MCF 10A (cell line): ENCODE measurements at regions not wholly inside any gene's neighbourhood (a gene's known extent, or its start where the extent isn't known, plus 50 kb on each side); places are given as distances from the start of the nearest gene placed in this dataset.
A peak's percentile ranks its signal among the peaks of the same experiment; 100 is the strongest.

Source experiments
- BruUV-seq: library from RNA; stranded (reverse); fragments of 400-500 nt; replicated peaks from 2 replicates; lab custom pipeline; 2021; lab: Mats Ljungman, UMichigan
- CTCF ChIA-PET: fragments of 300-600 bp; sonication (Branson Sonifier 250); formaldehyde crosslinking; extraction: SDS; loops from one replicate; lab custom pipeline; 2021; ENCODE audit warnings: antibody characterized with exemption, inconsistent platforms; lab: Yijun Ruan, JAX
- POLR2A ChIA-PET: fragments of 300-600, 350-650 bp; sonication (Branson Sonifier 250); formaldehyde crosslinking; extraction: SDS; loops from one replicate; lab custom pipeline; 2020; ENCODE audit warnings: antibody characterized with exemption, inconsistent platforms; lab: Yijun Ruan, JAX
- DNase-seq: peaks from one replicate; pipeline ENCODE4 v3.0.0-alpha.2; 2018; ENCODE audit not compliant: unreplicated experiment
- H3K27ac Mint-ChIP-seq: one replicate; pipeline ENCODE4 v1.8.0; 2022; ENCODE audit warnings: mild to moderate bottlenecking, low read depth, mixed read lengths; ENCODE audit not compliant: unreplicated experiment
- H3K27me3 Mint-ChIP-seq: one replicate; pipeline ENCODE4 v1.8.0; 2022; ENCODE audit warnings: mixed read lengths; ENCODE audit not compliant: insufficient read depth, unreplicated experiment
- H3K36me3 Mint-ChIP-seq: one replicate; pipeline ENCODE4 v1.8.0; 2022; ENCODE audit warnings: mild to moderate bottlenecking, moderate library complexity, mixed read lengths; ENCODE audit not compliant: insufficient read depth, unreplicated experiment
- H3K4me1 Mint-ChIP-seq: one replicate; pipeline ENCODE4 v1.8.0; 2022; ENCODE audit warnings: mixed read lengths; ENCODE audit not compliant: insufficient read depth, unreplicated experiment
- H3K4me3 Mint-ChIP-seq: one replicate; pipeline ENCODE4 v1.8.0; 2022; ENCODE audit warnings: mild to moderate bottlenecking, moderate library complexity, mixed read lengths; ENCODE audit not compliant: unreplicated experiment
- H3K9me3 Mint-ChIP-seq: one replicate; pipeline ENCODE4 v1.8.0; 2022; ENCODE audit warnings: mixed read lengths; ENCODE audit not compliant: unreplicated experiment
- intact Hi-C: fragments of 100-400 bp; cut with micrococcal nuclease; formaldehyde crosslinking; loops from 2 replicates; pipeline ENCODE4 v1.14.1; 2022
- TF ChIP-seq, protein P1 (sequence below): fragments of 200-600 bp; IDR thresholded peaks from one replicate; pipeline ENCODE4 v1.8.0; 2022; ENCODE audit warnings: antibody characterized with exemption, mild to moderate bottlenecking; ENCODE audit not compliant: unreplicated experiment

DNA sequence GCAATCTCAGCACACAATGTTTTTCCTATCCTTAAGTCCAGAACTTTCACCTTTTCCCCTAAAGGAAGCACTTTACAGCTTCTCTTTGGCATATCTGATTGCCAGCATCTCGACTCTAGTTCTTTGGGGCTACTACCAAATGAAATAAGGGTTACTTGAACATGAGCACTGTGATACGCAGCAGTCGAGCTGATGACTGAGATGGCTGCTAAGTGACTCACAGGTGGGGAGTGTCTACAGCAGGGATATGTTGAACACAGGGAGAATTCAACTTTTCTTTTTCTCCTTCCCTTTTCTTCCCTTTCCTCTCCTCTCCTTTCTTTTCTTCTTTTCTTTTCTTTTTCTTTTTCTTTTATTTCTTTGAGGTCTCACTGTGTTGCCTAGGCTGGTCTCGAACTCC is 334.8 kb downstream of the MAF start:
- BruUV-seq, result no TSS peak
- DNase-seq, result peak; percentile 4
- Mint-ChIP-seq H3K27me3 (no peaks in the 10 kb centered on the region), H3K36me3 (no peaks in the 10 kb centered on the region), H3K4me3 (no peak overlapping the region), H3K9me3 (no peaks in the 10 kb centered on the region), H3K4me1 (peaks cover 8% of the 10 kb centered on the region), H3K27ac (no peak overlapping the region)
- intact Hi-C loops, result no loop called here
- POLR2A ChIA-PET, result interaction anchor here (0.7 to 1.0 kb wide), 2 partner anchors 9 to 32 kb away, joined by 3 to 4 read pairs; no protein-coding TSS in a partner anchor
- CTCF ChIA-PET, result interaction anchor here (0.6 to 1.1 kb wide), 3 partner anchors 20 to 729 kb away, joined by 3 to 4 read pairs (median 3); no protein-coding TSS in a partner anchor
- TF ChIP-seq, protein P1, sequence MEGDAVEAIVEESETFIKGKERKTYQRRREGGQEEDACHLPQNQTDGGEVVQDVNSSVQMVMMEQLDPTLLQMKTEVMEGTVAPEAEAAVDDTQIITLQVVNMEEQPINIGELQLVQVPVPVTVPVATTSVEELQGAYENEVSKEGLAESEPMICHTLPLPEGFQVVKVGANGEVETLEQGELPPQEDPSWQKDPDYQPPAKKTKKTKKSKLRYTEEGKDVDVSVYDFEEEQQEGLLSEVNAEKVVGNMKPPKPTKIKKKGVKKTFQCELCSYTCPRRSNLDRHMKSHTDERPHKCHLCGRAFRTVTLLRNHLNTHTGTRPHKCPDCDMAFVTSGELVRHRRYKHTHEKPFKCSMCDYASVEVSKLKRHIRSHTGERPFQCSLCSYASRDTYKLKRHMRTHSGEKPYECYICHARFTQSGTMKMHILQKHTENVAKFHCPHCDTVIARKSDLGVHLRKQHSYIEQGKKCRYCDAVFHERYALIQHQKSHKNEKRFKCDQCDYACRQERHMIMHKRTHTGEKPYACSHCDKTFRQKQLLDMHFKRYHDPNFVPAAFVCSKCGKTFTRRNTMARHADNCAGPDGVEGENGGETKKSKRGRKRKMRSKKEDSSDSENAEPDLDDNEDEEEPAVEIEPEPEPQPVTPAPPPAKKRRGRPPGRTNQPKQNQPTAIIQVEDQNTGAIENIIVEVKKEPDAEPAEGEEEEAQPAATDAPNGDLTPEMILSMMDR, result no peak

DNA sequence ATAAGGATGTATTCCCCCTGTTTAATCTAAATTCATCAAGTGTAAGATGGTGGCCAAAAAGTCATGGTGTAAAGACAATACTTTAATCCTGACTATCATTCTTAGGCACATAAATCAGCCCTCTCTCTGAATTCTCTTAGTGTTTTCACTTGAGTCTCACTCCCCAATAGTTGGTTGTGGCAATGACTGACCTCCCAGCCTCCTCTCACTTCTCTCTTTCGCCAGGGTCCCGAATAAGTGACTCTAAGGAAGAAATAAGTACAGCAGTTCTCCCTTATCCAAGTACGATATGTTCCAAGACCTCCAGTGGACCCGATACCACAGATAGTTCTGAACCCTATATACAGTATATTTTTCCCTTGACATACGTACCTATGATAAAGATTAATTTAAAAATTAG is 335.3 kb downstream of the MAF start:
- Mint-ChIP-seq H3K4me1 (peaks cover 8% of the 10 kb centered on the region), H3K9me3 (no peaks in the 10 kb centered on the region), H3K27ac (no peak overlapping the region), H3K36me3 (no peaks in the 10 kb centered on the region), H3K4me3 (no peak overlapping the region), H3K27me3 (no peaks in the 10 kb centered on the region)
- no peak for DNase-seq
- ChIA-PET POLR2A (interaction anchor here (0.7 kb wide), 1 partner anchor 32 kb away, joined by 4 read pairs; no protein-coding TSS in a partner anchor), CTCF (interaction anchor here (0.6 to 1.1 kb wide), 2 partner anchors 20 to 729 kb away, joined by 3 to 4 read pairs; no protein-coding TSS in a partner anchor)
- BruUV-seq, result no TSS peak
- TF ChIP-seq, protein P1, result no peak
- intact Hi-C loops, result no loop called here

DNA sequence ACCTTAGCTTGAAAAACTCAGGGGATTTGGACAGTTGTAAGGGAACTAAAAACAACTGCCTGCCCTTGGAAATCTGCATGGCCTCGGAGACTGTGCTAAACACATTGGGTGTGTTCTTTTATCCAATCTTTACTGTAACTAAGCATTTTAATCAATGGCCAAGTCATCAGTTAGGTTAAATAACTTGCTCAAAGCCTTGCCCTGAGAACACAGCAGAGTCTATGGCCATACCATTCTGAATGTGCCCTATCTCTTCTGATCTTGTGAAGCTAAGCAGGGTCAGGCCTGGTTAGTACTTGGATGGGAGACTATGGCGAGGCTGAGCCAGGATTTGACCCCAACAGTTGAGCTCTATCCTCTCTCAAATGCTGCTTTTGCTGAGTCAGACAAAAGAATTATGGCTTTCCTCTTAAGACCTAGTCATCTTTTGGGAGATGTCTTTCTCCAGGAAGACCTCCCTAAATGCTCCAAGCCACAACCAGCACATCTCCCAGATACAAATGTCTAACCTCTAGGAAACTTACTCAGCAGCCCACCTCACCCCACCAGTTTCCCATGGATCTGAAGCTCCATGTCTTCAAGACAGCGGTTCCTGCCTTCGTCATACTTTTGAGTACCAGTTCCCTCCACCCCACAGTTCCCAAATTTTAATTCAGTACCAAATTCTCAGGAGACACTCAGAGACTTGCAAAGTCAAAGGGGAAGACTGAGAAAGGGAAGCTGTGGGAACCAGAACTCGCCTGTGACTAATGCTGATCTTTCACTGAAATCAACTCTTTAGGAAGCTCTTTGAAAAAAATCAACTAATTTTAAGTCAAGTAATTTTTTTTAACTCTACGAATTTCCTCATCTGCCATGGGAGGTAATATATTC is 336.1 kb downstream of the MAF start:
- DNase-seq, result no peak
- TF ChIP-seq, protein P1, result no peak
- POLR2A ChIA-PET, result interaction anchor here (0.5 to 1.1 kb wide), 2 partner anchors 9 to 22 kb away, joined by 3 to 5 read pairs; no protein-coding TSS in a partner anchor
- Mint-ChIP-seq H3K27ac (no peak overlapping the region), H3K4me1 (peaks cover 8% of the 10 kb centered on the region), H3K9me3 (no peaks in the 10 kb centered on the region), H3K4me3 (no peak overlapping the region), H3K27me3 (no peaks in the 10 kb centered on the region), H3K36me3 (no peaks in the 10 kb centered on the region)
- CTCF ChIA-PET, result interaction anchor here (0.5 to 1.1 kb wide), 2 partner anchors 21 to 485 kb away, joined by 4 to 6 read pairs; no protein-coding TSS in a partner anchor
- intact Hi-C loops, result no loop called here
- no TSS peak for BruUV-seq

DNA sequence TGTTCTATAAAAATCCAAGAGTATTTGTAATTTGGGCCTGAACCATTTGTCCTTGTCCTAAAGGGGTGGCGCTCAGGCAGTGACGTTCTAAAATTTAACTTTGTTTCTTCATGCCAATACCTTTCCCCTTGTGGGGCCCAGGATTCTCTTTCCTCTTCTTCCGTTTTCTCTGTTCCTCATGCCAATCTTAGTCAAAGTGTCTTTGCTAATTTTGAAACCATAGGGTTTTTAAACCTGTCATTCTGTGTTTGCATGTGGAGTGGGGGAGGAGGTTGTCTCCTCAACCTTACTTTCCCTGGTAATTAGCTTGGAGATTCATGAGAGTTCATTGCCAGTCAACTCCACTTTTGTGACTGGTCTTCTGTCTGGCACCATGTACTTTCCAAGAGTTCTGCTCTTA is 337.1 kb downstream of the MAF start:
- Mint-ChIP-seq H3K4me1 (peaks cover 8% of the 10 kb centered on the region), H3K36me3 (no peaks in the 10 kb centered on the region), H3K27me3 (no peaks in the 10 kb centered on the region), H3K27ac (no peak overlapping the region), H3K4me3 (no peak overlapping the region), H3K9me3 (no peaks in the 10 kb centered on the region)
- TF ChIP-seq, protein P1, result no peak
- ChIA-PET POLR2A (no interaction called here), CTCF (interaction anchor here (0.5 kb wide), 1 partner anchor 486 kb away, joined by 6 read pairs; no protein-coding TSS in a partner anchor)
- no peak for DNase-seq
- BruUV-seq, result no TSS peak
- intact Hi-C loops, result no loop called here
